ENCODE measurements at regions not wholly inside any gene's neighbourhood (a gene's known extent, or its start where the extent isn't known, plus 50 kb on each side); places are given as distances from the start of the nearest gene placed in this dataset.

DNA sequence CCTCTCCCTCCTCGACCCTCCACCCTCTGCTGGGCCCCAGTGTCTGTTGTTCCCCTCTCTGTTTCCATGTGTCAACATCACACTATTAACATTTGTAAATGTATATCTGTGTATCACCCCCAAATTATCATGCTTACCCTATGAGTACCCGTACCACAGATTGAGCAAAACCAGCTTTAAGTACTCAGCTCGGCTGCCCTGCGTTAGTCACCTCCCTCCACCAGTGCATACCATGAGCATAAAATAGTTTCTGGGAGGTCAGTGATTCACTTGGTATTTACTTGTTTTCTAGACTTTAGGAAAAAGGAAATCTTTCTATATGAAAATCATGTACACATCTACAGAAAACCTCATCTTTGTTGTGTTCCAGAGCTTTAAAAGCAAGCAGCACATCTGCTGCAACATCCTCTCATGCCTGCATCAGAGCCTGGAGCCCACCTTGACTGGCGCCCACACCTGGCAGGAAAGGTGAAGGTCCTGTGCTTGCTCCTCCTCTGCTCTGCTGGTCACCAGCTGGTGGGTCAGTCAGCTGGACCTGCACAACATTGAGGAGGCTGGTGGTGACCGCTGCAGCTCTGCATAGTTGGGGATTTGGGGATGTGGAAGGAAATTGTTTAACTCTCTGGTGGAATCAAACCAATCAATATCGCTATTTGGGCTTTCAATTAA is 214.4 kb upstream of the KLF3 start:
- ChIA-PET POLR2A (interaction anchor here (0.6 kb wide), 1 partner anchor 9 kb away, joined by 3 read pairs; no protein-coding TSS in a partner anchor), CTCF (interaction anchor here (1.0 to 1.2 kb wide), 2 partner anchors 13 to 29 kb away, joined by 3 read pairs; no protein-coding TSS in a partner anchor)
- TF ChIP-seq, protein P1, sequence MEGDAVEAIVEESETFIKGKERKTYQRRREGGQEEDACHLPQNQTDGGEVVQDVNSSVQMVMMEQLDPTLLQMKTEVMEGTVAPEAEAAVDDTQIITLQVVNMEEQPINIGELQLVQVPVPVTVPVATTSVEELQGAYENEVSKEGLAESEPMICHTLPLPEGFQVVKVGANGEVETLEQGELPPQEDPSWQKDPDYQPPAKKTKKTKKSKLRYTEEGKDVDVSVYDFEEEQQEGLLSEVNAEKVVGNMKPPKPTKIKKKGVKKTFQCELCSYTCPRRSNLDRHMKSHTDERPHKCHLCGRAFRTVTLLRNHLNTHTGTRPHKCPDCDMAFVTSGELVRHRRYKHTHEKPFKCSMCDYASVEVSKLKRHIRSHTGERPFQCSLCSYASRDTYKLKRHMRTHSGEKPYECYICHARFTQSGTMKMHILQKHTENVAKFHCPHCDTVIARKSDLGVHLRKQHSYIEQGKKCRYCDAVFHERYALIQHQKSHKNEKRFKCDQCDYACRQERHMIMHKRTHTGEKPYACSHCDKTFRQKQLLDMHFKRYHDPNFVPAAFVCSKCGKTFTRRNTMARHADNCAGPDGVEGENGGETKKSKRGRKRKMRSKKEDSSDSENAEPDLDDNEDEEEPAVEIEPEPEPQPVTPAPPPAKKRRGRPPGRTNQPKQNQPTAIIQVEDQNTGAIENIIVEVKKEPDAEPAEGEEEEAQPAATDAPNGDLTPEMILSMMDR (IDR thresholded peaks at IDR 0.05; ENCODE audit: control extremely low read depth, extremely low read depth, low read depth, missing control alignments) = no peak
- DNase-seq (ENCODE audit: extremely low spot score) = no peak

DNA sequence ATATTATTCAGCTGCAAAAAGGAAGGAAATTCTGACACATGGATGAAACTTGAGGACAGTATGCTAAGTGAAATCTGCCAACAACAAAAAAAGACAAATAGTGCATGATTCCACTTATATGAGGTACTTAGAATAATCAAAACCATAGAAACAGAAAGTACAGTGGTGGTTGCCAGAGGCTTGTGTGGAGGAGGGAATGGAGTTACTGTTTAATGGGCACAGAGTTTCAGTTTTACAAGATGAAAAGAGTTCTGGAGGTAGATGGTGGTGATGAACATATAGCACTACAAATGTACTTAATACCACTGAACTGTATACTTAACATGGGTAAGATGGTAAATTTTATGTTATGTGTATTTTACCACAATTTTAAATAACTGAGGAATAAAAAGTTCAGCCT is 212.0 kb upstream of the KLF3 start:
- TF ChIP-seq, protein P1 (IDR thresholded peaks at IDR 0.05; ENCODE audit: control extremely low read depth, extremely low read depth, low read depth, missing control alignments) = no peak

DNA sequence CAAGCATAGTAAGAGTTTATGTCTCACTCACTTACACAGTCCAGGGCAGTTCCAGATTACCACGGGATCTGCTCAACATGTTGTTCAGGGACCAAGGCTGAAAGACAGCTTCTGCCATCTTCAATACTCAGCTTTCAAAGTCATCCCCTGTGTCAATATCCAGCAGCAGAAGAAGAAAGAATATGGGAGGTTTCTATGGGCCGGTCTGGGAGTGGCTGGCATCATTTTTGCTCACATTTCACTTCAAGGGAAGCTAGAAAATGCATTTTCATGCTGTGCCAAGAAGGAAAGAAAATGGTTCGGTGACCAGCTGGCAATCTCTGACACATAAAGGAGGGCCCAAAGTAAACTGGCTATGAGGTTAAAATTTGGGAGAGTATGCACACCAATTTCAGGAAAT is 211.5 kb upstream of the KLF3 start:
- ChIA-PET CTCF (interaction anchor here (0.8 to 1.4 kb wide), 2 partner anchors 223 to 272 kb away, joined by 3 to 4 read pairs; no protein-coding TSS in a partner anchor), POLR2A (no interaction called here)
- TF ChIP-seq, protein P1 (IDR thresholded peaks at IDR 0.05; ENCODE audit: control extremely low read depth, extremely low read depth, low read depth, missing control alignments) = no peak
- DNase-seq (ENCODE audit: extremely low spot score) = no peak

More for the DNA sequence above, 212.0 kb upstream of the KLF3 start:
- POLR2A ChIA-PET = no interaction called here
- DNase-seq (ENCODE audit: extremely low spot score) = no peak
- CTCF ChIA-PET = interaction anchor here (0.8 to 1.4 kb wide), 2 partner anchors 223 to 272 kb away, joined by 3 to 4 read pairs; no protein-coding TSS in a partner anchor

DNA sequence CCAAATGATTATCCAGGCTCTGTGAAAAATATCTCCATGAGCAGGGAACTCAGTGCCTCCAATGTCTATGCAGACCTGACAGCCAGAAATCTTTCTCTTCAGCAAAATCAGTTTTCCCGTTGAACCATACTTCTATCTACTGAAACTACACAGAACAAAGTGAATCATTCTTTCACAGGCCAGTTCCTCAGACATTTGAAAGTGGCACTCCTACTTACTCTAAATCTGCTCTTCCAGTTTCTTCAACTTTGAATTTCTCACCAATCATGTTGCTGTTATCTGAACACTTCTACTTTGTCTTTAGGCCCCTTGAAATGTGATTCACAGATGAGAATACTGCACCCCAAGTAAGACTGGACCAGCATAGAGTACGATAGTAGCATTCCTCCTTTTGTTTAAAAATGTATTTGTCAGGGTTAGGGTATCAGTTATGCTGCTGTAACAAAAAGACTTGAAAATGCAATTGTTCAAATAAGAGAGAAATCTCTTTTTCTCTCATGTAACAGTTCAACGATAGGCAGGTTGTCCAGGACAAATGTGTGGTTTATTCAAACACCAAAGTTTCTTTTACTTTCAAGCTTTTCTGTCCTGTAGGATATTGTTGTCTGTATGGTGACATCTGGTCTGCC is 210.6 kb upstream of the KLF3 start:
- DNase-seq (ENCODE audit: extremely low spot score) = no peak
- ChIA-PET POLR2A (no interaction called here), CTCF (no interaction called here)
- TF ChIP-seq, protein P1 (IDR thresholded peaks at IDR 0.05; ENCODE audit: control extremely low read depth, extremely low read depth, low read depth, missing control alignments) = no peak

DNA sequence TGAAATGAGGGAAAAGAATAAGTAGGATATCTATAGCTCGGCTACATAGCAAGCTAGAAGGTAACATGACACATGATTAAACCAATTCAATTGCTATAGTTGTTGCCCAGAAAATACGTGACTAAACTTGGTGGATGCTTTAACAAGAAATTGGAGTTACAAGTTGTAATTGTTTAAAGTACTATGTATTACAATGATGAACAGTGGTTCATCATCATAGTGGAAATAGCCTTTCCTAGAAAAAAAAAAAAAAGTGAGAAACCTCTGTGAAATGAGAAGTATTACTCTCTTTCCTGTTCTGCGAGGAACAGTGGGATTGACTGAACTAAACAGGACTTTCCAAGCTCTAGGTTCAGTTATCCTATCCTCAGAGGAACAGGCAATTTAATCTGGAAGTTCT is 209.7 kb upstream of the KLF3 start:
- CTCF ChIA-PET = no interaction called here
- DNase-seq (ENCODE audit: extremely low spot score) = no peak
- POLR2A ChIA-PET = no interaction called here
- TF ChIP-seq, protein P1 (IDR thresholded peaks at IDR 0.05; ENCODE audit: control extremely low read depth, extremely low read depth, low read depth, missing control alignments) = no peak

DNA sequence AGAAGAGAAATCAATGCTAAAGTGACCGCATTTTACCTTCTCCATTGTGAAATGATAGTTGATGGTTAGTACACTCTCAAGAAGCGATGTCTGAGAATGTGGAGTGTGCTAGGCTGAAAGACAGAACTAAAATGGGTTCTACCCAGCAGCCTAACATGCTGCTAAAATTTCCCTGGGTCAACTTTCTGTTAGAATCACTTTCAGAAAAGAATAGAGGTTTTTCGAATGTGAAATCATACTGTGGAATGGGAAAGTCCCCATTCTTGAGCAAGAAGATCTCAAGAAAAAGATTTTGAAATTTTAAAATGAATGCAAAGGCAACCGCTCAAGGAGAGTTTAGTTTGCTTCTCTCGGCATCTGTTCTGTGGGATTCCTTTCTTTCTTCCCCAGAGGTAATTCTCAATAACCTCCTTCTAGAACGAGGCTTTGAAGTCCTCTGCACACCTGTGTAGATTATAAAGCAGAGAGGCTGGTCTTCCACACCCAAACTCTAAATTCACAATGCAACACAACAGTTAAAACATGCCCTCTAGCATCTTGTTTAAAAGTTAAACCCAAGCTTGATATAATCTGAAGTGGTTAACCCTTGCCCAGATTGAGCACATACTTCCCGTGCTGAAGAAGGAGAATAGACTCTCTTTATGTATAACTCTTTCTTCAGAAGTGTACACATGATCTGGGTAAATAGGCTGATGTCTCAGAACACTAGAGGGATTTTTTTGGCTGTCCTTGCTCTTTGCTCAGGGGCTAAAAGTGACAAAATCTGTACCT is 208.7 kb upstream of the KLF3 start:
- ChIA-PET CTCF (no interaction called here), POLR2A (no interaction called here)
- DNase-seq (ENCODE audit: extremely low spot score) = peak; percentile 48

More for the DNA sequence above, 208.7 kb upstream of the KLF3 start:
- TF ChIP-seq, protein P1 (IDR thresholded peaks at IDR 0.05; ENCODE audit: control extremely low read depth, extremely low read depth, low read depth, missing control alignments) = no peak

All from GM10248 (cell line).